ENCODE measurements at regions not wholly inside any gene's neighbourhood (a gene's known extent, or its start where the extent isn't known, plus 50 kb on each side); places are given as distances from the start of the nearest gene placed in this dataset.

- DNase-seq: no peak
Observed at GRCh38 chr12:107983756-107984472, 145.2 kb upstream of the WSCD2 start.

- no peak for DNase-seq
Observed at GRCh38 chr12:107984973-107985372, 144.1 kb upstream of the WSCD2 start.

- no peak for DNase-seq
Observed at GRCh38 chr12:107986183-107986582, 142.9 kb upstream of the WSCD2 start.

GRCh38 chr12:107990325-107990724 is 138.8 kb upstream of the WSCD2 start:
- DNase-seq: no peak

- DNase-seq: no peak
Observed at GRCh38 chr12:107992029-107992428, 137.1 kb upstream of the WSCD2 start.

GRCh38 chr12:107992870-107993451 is 136.1 kb upstream of the WSCD2 start:
- DNase-seq: no peak

- DNase-seq: no peak
Observed at GRCh38 chr12:107998863-107999262, 130.2 kb upstream of the WSCD2 start.

GRCh38 chr12:108000111-108000510 is 129.0 kb upstream of the WSCD2 start:
- no peak for DNase-seq

- DNase-seq: no peak
Observed at GRCh38 chr12:108004319-108004718, 124.8 kb upstream of the WSCD2 start.

- DNase-seq: no peak
Observed at GRCh38 chr12:108008163-108008905, 120.8 kb upstream of the WSCD2 start.

- DNase-seq: no peak
Observed at GRCh38 chr12:108009442-108010070, 119.5 kb upstream of the WSCD2 start.

GRCh38 chr12:108016022-108016564 is 113.0 kb upstream of the WSCD2 start:
- no peak for DNase-seq

GRCh38 chr12:108017472-108018057 is 111.5 kb upstream of the WSCD2 start:
- DNase-seq: no peak

- no peak for DNase-seq
Observed at GRCh38 chr12:108019862-108020261, 109.2 kb upstream of the WSCD2 start.

GRCh38 chr12:108021141-108021540 is 107.9 kb upstream of the WSCD2 start:
- DNase-seq: no peak

GRCh38 chr12:108021949-108022522 is 107.1 kb upstream of the WSCD2 start:
- no peak for DNase-seq

GRCh38 chr12:108029051-108029835 is 99.8 kb upstream of the WSCD2 start:
- DNase-seq: no peak

GRCh38 chr12:108033090-108033489 is 96.0 kb upstream of the WSCD2 start:
- no peak for DNase-seq

- DNase-seq: no peak
Observed at GRCh38 chr12:108035372-108035771, 93.7 kb upstream of the WSCD2 start.

- DNase-seq: no peak
Observed at GRCh38 chr12:108037960-108038359, 91.1 kb upstream of the WSCD2 start.

GRCh38 chr12:108039794-108040193 is 89.3 kb upstream of the WSCD2 start:
- no peak for DNase-seq

- DNase-seq: no peak
Observed at GRCh38 chr12:108040947-108041346, 88.1 kb upstream of the WSCD2 start.

Measured in effector CD4-positive, alpha-beta T cell (primary cell).